Trophoblast cell (in vitro differentiated cells and primary cell): ENCODE measurements at regions not wholly inside any gene's neighbourhood (a gene's known extent, or its start where the extent isn't known, plus 50 kb on each side); places are given as distances from the start of the nearest gene placed in this dataset.
A peak's percentile ranks its signal among the peaks of the same experiment; 100 is the strongest.

ENCODE experiments used
- DNase-seq, 2 donors: peaks; one replicate each; pipeline ENCODE4 v3.0.0-alpha.2; 2016
- H2AFZ ChIP-seq: 2 replicates; pipeline ENCODE4 v1.6.1; 2013; ENCODE audit warnings: low read length, moderate library complexity, mild to moderate bottlenecking; ENCODE audit not compliant: insufficient read depth, poor library complexity
- H2AK5ac ChIP-seq: 2 replicates; pipeline ENCODE4 v1.6.1; 2013; ENCODE audit warnings: mild to moderate bottlenecking, low read length
- H2BK120ac ChIP-seq: 2 replicates; pipeline ENCODE4 v1.6.1; 2013; ENCODE audit warnings: low read length, mild to moderate bottlenecking, moderate library complexity; ENCODE audit not compliant: insufficient read depth, poor library complexity
- H2BK12ac ChIP-seq: 2 replicates; pipeline ENCODE4 v1.6.1; 2013; ENCODE audit warnings: mild to moderate bottlenecking, low read length, moderate library complexity
- H2BK5ac ChIP-seq: 2 replicates; pipeline ENCODE4 v1.6.1; 2013; ENCODE audit warnings: low read length, low read depth, moderate library complexity, mild to moderate bottlenecking; ENCODE audit not compliant: poor library complexity
- H3K14ac ChIP-seq: 2 replicates; pipeline ENCODE4 v1.6.1; 2013; ENCODE audit warnings: mild to moderate bottlenecking, low read length
- H3K18ac ChIP-seq: 2 replicates; pipeline ENCODE4 v1.6.1; 2013; ENCODE audit warnings: mild to moderate bottlenecking, low read length
- H3K23ac ChIP-seq: 2 replicates; pipeline ENCODE4 v1.6.1; 2013; ENCODE audit warnings: low read length
- H3K27ac ChIP-seq: 2 replicates; pipeline ENCODE4 v1.5.1; 2013; ENCODE audit warnings: low read depth, mild to moderate bottlenecking, inconsistent platforms, low read length, moderate library complexity
- H3K27me3 ChIP-seq: 2 replicates; pipeline ENCODE4 v1.6.1; 2013; ENCODE audit warnings: inconsistent platforms, mild to moderate bottlenecking, low read length, moderate library complexity; ENCODE audit not compliant: insufficient read depth
- H3K36me3 ChIP-seq, 2 experiments: 1 replicate in 1 of 2; 2 replicates in 1 of 2; pipeline ENCODE4 v1.6.1; 2013; ENCODE audit warnings: low read length in 2 of 2, mild to moderate bottlenecking in 2 of 2, moderate library complexity in 1 of 2; ENCODE audit not compliant: insufficient read depth in 2 of 2, control insufficient read depth in 1 of 2
- H3K4ac ChIP-seq: 2 replicates; pipeline ENCODE4 v1.6.1; 2013; ENCODE audit warnings: low read depth, mild to moderate bottlenecking, low read length, moderate library complexity
- H3K4me1 ChIP-seq, 2 experiments: 1 replicate in 1 of 2; 2 replicates in 1 of 2; pipeline ENCODE4 v1.6.1; 2013; ENCODE audit warnings: low read length in 2 of 2, mild to moderate bottlenecking in 2 of 2, moderate library complexity in 1 of 2; ENCODE audit not compliant: insufficient read depth in 2 of 2, control insufficient read depth in 1 of 2
- H3K4me2 ChIP-seq: 2 replicates; pipeline ENCODE4 v1.6.1; 2013; ENCODE audit warnings: inconsistent platforms, mild to moderate bottlenecking, low read length, moderate library complexity
- H3K4me3 ChIP-seq: 2 replicates; pipeline ENCODE4 v1.5.1; 2013; ENCODE audit warnings: mild to moderate bottlenecking, low read depth, low read length, inconsistent platforms
- H3K79me1 ChIP-seq: one replicate; pipeline ENCODE4 v1.6.1; 2013; ENCODE audit warnings: low read length
- H3K79me2 ChIP-seq: 2 replicates; pipeline ENCODE4 v1.6.1; 2013; ENCODE audit warnings: low read length, mild to moderate bottlenecking; ENCODE audit not compliant: control insufficient read depth, insufficient read depth, poor library complexity
- H3K9ac ChIP-seq: 2 replicates; pipeline ENCODE4 v1.6.1; 2013; ENCODE audit warnings: mild to moderate bottlenecking, low read length
- H3K9me3 ChIP-seq: 2 replicates; pipeline ENCODE4 v1.6.1; 2013; ENCODE audit warnings: low read depth, mild to moderate bottlenecking, control low read depth, inconsistent platforms, low read length; ENCODE audit not compliant: insufficient read depth
- H4K12ac ChIP-seq: 2 replicates; pipeline ENCODE4 v1.6.1; 2013; ENCODE audit warnings: low read depth, mild to moderate bottlenecking, low read length, moderate library complexity
- H4K8ac ChIP-seq: 2 replicates; pipeline ENCODE4 v1.6.1; 2013; ENCODE audit warnings: low read depth, mild to moderate bottlenecking, low read length, moderate library complexity
- H4K91ac ChIP-seq: one replicate; pipeline ENCODE4 v1.6.1; 2013; ENCODE audit warnings: low read depth, mild to moderate bottlenecking, low read length, moderate library complexity
- WGBS: extraction: QIAGEN DNeasy Blood & Tissue Kit; methylation state at CpG from one replicate; pipeline ENCODE4 v1.1.7; 2013; ENCODE audit warnings: missing lambda C conversion rate; ENCODE audit not compliant: insufficient read length, insufficient coverage; ENCODE audit errors: extremely low coverage; 5-methylcytosine and 5-hydroxymethylcytosine counted together

- Histone ChIP-seq H3K4me3 (no peak overlapping the region), H3K9ac (peak overlapping the region; percentile 38), H3K79me2 (no peaks in the 10 kb centered on the region), H3K79me1 (no peaks in the 10 kb centered on the region), H2BK120ac (no peak overlapping the region), H3K18ac (no peak overlapping the region), H2BK12ac (no peak overlapping the region), H4K12ac (no peak overlapping the region), H3K4me2 (no peak overlapping the region), H2AK5ac (no peak overlapping the region), H3K36me3 (no peaks in the 10 kb centered on the region), H3K23ac (no peak overlapping the region), H2AFZ (no peak overlapping the region), H4K8ac (no peak overlapping the region), H4K91ac (no peak overlapping the region), H3K14ac (no peak overlapping the region), H3K4me1 (no peaks in the 10 kb centered on the region), H3K27ac (no peak overlapping the region), H3K9me3 (peaks cover 1% of the 10 kb centered on the region), H3K27me3 (no peaks in the 10 kb centered on the region), H3K4ac (no peak overlapping the region), H2BK5ac (no peak overlapping the region)
- no CpG with 5 or more reads among the region's 16 CpGs for WGBS
- no peak for DNase-seq
Observed at GRCh38 chr6:1538810-1539478, 70.8 kb upstream of the FOXC1 start.

DNA sequence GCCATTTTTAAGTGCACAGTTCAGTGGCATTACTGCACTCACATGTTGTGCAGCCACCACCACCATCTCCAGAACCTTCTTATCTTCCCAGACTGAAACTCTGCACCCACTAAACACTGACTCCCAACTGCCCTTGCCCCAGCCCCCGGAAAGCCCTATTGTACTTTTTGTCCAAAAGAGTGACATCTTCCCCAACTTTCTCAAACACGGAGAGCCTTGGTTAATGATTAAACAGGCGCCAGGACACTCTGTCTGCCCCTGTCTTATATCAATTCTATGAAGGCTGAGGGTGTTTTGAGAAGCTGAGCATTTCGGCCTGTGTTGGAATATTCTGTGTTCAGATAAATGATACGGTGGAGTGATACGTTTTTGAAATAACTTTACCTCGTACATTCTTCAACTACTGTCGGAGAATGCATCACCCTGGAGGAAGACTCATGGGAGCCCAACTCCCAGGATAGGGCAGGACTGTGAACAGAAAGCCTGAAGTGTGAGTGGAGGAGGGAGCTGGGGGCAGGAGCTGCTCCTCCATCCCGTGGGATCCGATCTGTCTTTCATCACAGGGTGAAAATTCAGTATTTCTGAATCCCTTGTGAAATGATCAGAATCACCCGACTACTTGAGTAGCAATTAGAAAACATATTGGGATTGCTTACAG lies 68.7 kb upstream of the FOXC1 start:
- H3K9me3 ChIP-seq: peaks cover 1% of the 10 kb centered on the region
- H3K4me1 ChIP-seq: no peaks in the 10 kb centered on the region
- WGBS: no CpG with 5 or more reads among the region's 11 CpGs
- H2AFZ ChIP-seq: no peak overlapping the region
- no peak overlapping the region for H2BK12ac ChIP-seq
- H3K27me3 ChIP-seq: no peaks in the 10 kb centered on the region
- H3K9ac ChIP-seq: no peak overlapping the region
- H2AK5ac ChIP-seq: no peak overlapping the region
- H4K91ac ChIP-seq: no peak overlapping the region
- no peak overlapping the region for H2BK120ac ChIP-seq
- no peaks in the 10 kb centered on the region for H3K79me2 ChIP-seq
- no peaks in the 10 kb centered on the region for H3K36me3 ChIP-seq
- no peaks in the 10 kb centered on the region for H3K79me1 ChIP-seq
- no peak overlapping the region for H4K8ac ChIP-seq
- H3K23ac ChIP-seq: no peak overlapping the region
- H2BK5ac ChIP-seq: no peak overlapping the region
- no peak overlapping the region for H3K4me2 ChIP-seq
- H3K4me3 ChIP-seq: no peak overlapping the region
- H3K14ac ChIP-seq: no peak overlapping the region
- no peak overlapping the region for H3K18ac ChIP-seq
- H3K4ac ChIP-seq: no peak overlapping the region
- H3K27ac ChIP-seq: no peak overlapping the region
- H4K12ac ChIP-seq: no peak overlapping the region
- no peak for DNase-seq

GRCh38 chr6:1542335-1542734 lies 67.4 kb upstream of the FOXC1 start:
- Histone ChIP-seq H3K27ac (no peak overlapping the region), H3K4me1 (no peaks in the 10 kb centered on the region), H4K91ac (no peak overlapping the region), H3K4me2 (no peak overlapping the region), H3K79me1 (no peaks in the 10 kb centered on the region), H2BK5ac (no peak overlapping the region), H4K8ac (no peak overlapping the region), H3K4me3 (no peak overlapping the region), H3K79me2 (no peaks in the 10 kb centered on the region), H3K23ac (no peak overlapping the region), H2BK12ac (no peak overlapping the region), H3K9ac (no peak overlapping the region), H4K12ac (no peak overlapping the region), H3K4ac (no peak overlapping the region), H2BK120ac (no peak overlapping the region), H3K9me3 (peaks cover 1% of the 10 kb centered on the region), H3K14ac (no peak overlapping the region), H3K36me3 (no peaks in the 10 kb centered on the region), H2AK5ac (no peak overlapping the region), H3K18ac (no peak overlapping the region), H3K27me3 (no peaks in the 10 kb centered on the region), H2AFZ (no peak overlapping the region)
- no peak for DNase-seq

- H2BK12ac ChIP-seq: no peak overlapping the region
- no peaks in the 10 kb centered on the region for H3K79me2 ChIP-seq
- H3K27ac ChIP-seq: no peak overlapping the region
- no peaks in the 10 kb centered on the region for H3K27me3 ChIP-seq
- no peak for DNase-seq
- H4K12ac ChIP-seq: no peak overlapping the region
- no peak overlapping the region for H2BK120ac ChIP-seq
- no peak overlapping the region for H4K91ac ChIP-seq
- H2AFZ ChIP-seq: no peak overlapping the region
- no peak overlapping the region for H3K4ac ChIP-seq
- H3K9ac ChIP-seq: no peak overlapping the region
- no peak overlapping the region for H3K14ac ChIP-seq
- no peaks in the 10 kb centered on the region for H3K36me3 ChIP-seq
- H2BK5ac ChIP-seq: no peak overlapping the region
- H3K4me2 ChIP-seq: no peak overlapping the region
- no CpG with 5 or more reads among the region's 3 CpGs for WGBS
- H3K79me1 ChIP-seq: no peaks in the 10 kb centered on the region
- H3K4me1 ChIP-seq: no peaks in the 10 kb centered on the region
- H3K4me3 ChIP-seq: no peak overlapping the region
- no peak overlapping the region for H4K8ac ChIP-seq
- H3K9me3 ChIP-seq: peaks cover 1% of the 10 kb centered on the region
- H2AK5ac ChIP-seq: no peak overlapping the region
- no peak overlapping the region for H3K23ac ChIP-seq
- H3K18ac ChIP-seq: no peak overlapping the region
Observed at GRCh38 chr6:1542764-1543163, 67.0 kb upstream of the FOXC1 start.
